OCI-LY3 (cell line): ENCODE measurements at regions not wholly inside any gene's neighbourhood (a gene's known extent, or its start where the extent isn't known, plus 50 kb on each side); places are given as distances from the start of the nearest gene placed in this dataset.
"Not testable (repeated sequence)": the region's sequence is repeated elsewhere in the genome, so short reads cannot be mapped to it uniquely, and the experiment has no call there.

Source experiments
- H2AFZ ChIP-seq: fragments of 200-600, 300-600 bp; shearing (Covaris generic); 2 replicates; pipeline ENCODE4 v1.6.0; 2014; ENCODE audit warnings: antibody characterized with exemption, low read depth, low read length
- H3K27ac ChIP-seq: fragments of 200-600, 300-600 bp; sonication (generic); 2 replicates; pipeline ENCODE4 v1.5.1; 2014; ENCODE audit warnings: mild to moderate bottlenecking, low read length, moderate library complexity, mixed read lengths
- H3K27me3 ChIP-seq: fragments of 200-600, 300-600 bp; sonication (generic); 2 replicates; pipeline ENCODE4 v1.6.1; 2014; ENCODE audit warnings: low read depth, low read length, mixed read lengths
- H3K36me3 ChIP-seq: fragments of 200-600, 300-600 bp; sonication (generic); replicated peaks from 2 replicates; pipeline ENCODE3; 2014; ENCODE audit warnings: low read depth, low read length, mixed read lengths
- H3K4me1 ChIP-seq: fragments of 300-600, 200-600 bp; sonication (generic); 2 replicates; pipeline ENCODE4 v1.6.1; 2014; ENCODE audit warnings: low read length, mixed read lengths
- H3K4me2 ChIP-seq: fragments of 200-600, 300-600 bp; sonication (generic); 2 replicates; pipeline ENCODE4 v1.6.1; 2014; ENCODE audit warnings: low read length, mixed read lengths
- H3K4me3 ChIP-seq: fragments of 300-600, 200-600 bp; sonication (generic); 2 replicates; pipeline ENCODE4 v1.5.1; 2014; ENCODE audit warnings: antibody characterized with exemption, mild to moderate bottlenecking, low read length, moderate library complexity
- H3K79me2 ChIP-seq: fragments of 300-600, 200-600 bp; shearing (Covaris generic); 2 replicates; pipeline ENCODE4 v1.6.1; 2014; ENCODE audit warnings: mild to moderate bottlenecking, low read length, mixed read lengths
- H3K9ac ChIP-seq: fragments of 300-600, 200-600 bp; shearing (Covaris generic); 2 replicates; pipeline ENCODE4 v1.6.0; 2014; ENCODE audit warnings: mild to moderate bottlenecking, low read length, moderate library complexity
- H3K9me3 ChIP-seq: fragments of 200-600, 300-600 bp; shearing (Covaris generic); 2 replicates; pipeline ENCODE4 v1.6.1; 2014; ENCODE audit warnings: low read length, mixed read lengths; ENCODE audit not compliant: insufficient read depth
- H4K20me1 ChIP-seq: fragments of 200-600, 300-600 bp; sonication (generic); 2 replicates; pipeline ENCODE4 v1.6.1; 2016; ENCODE audit warnings: low read length, mixed read lengths; ENCODE audit not compliant: insufficient read depth
- CTCF ChIP-seq: fragments of 200-600, 300-600 bp; sonication (generic); IDR thresholded peaks from 2 replicates; pipeline ENCODE4 v1.5.1; 2014; ENCODE audit warnings: antibody characterized with exemption, low read length, low read depth
- EZH2phosphoT487 ChIP-seq: fragments of 200-600 bp; shearing (Covaris generic); IDR thresholded peaks from 2 replicates; pipeline ENCODE4 v1.6.1; 2018; ENCODE audit warnings: antibody characterized with exemption, mixed run types, low read depth

GRCh38 chr2:176795823-176796222 is 416.8 kb upstream of the HNRNPA3 start:
- Histone ChIP-seq H3K9me3 (no peaks in the 10 kb centered on the region), H3K4me2 (no peak overlapping the region), H3K9ac (no peak overlapping the region), H3K27ac (no peak overlapping the region), H3K4me1 (no peaks in the 10 kb centered on the region), H3K4me3 (no peak overlapping the region), H3K79me2 (no peaks in the 10 kb centered on the region), H3K27me3 (no peaks in the 10 kb centered on the region), H4K20me1 (no peaks in the 10 kb centered on the region), H2AFZ (no peak overlapping the region), H3K36me3 (no peaks in the 10 kb centered on the region)
- no peak for TF ChIP-seq CTCF
- no peak for TF ChIP-seq EZH2phosphoT487

DNA sequence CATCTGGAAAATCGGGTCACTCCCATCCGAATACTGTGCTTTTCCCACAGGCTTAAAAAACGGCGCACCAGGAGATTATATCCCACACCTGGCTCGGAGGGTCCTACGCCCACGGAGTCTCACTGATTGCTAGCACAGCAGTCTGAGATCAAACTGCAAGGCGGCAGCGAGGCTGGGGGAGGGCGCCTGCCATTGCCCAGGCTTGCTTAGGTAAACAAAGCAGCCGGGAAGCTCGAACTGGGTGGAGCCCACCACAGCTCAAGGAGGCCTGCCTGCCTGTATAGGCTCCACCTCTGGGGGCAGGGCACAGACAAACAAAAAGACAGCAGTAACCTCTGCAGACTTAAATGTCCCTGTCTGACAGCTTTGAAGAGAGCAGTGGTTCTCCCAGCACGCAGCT is 415.9 kb upstream of the HNRNPA3 start:
- H3K79me2 ChIP-seq, H2AFZ ChIP-seq, H3K9ac ChIP-seq, H4K20me1 ChIP-seq, H3K36me3 ChIP-seq, H3K27me3 ChIP-seq, H3K27ac ChIP-seq, H3K9me3 ChIP-seq, H3K4me3 ChIP-seq, H3K4me2 ChIP-seq, H3K4me1 ChIP-seq: not testable (repeated sequence)

GRCh38 chr2:176804392-176804791 is 408.2 kb upstream of the HNRNPA3 start:
- no peaks in the 10 kb centered on the region for H3K79me2 ChIP-seq
- no peaks in the 10 kb centered on the region for H3K9me3 ChIP-seq
- H3K27ac ChIP-seq, result no peak overlapping the region
- no peak overlapping the region for H2AFZ ChIP-seq
- H3K4me3 ChIP-seq, result no peak overlapping the region
- H3K36me3 ChIP-seq, result no peaks in the 10 kb centered on the region
- no peaks in the 10 kb centered on the region for H3K27me3 ChIP-seq
- H3K4me2 ChIP-seq, result no peak overlapping the region
- H3K4me1 ChIP-seq, result no peaks in the 10 kb centered on the region
- H4K20me1 ChIP-seq, result no peaks in the 10 kb centered on the region
- no peak overlapping the region for H3K9ac ChIP-seq
- no peak for TF ChIP-seq EZH2phosphoT487
- no peak for TF ChIP-seq CTCF

- Histone ChIP-seq H3K4me3 (no peak overlapping the region), H2AFZ (no peak overlapping the region), H3K4me2 (no peak overlapping the region), H3K36me3 (no peaks in the 10 kb centered on the region), H4K20me1 (no peaks in the 10 kb centered on the region), H3K9me3 (no peaks in the 10 kb centered on the region), H3K27me3 (no peaks in the 10 kb centered on the region), H3K9ac (no peak overlapping the region), H3K79me2 (no peaks in the 10 kb centered on the region), H3K4me1 (0 out of 2 replicates have a peak, but pooled peaks cover 2% of the 10 kb centered on the region), H3K27ac (no peak overlapping the region)
- no peak for TF ChIP-seq EZH2phosphoT487
- no peak for TF ChIP-seq CTCF
These were observed 407.2 kb upstream of the HNRNPA3 start for GRCh38 chr2:176805345-176805744.

- H3K79me2 ChIP-seq, result no peaks in the 10 kb centered on the region
- H4K20me1 ChIP-seq, result no peaks in the 10 kb centered on the region
- TF ChIP-seq EZH2phosphoT487 (no peak), CTCF (no peak)
- no peak overlapping the region for H2AFZ ChIP-seq
- H3K36me3 ChIP-seq, result no peaks in the 10 kb centered on the region
- peaks cover 5% of the 10 kb centered on the region; the same call in 1 of the 2 replicates for H3K4me1 ChIP-seq
- no peak overlapping the region for H3K9ac ChIP-seq
- no peaks in the 10 kb centered on the region for H3K9me3 ChIP-seq
- H3K4me3 ChIP-seq, result no peak overlapping the region
- no peak overlapping the region for H3K4me2 ChIP-seq
- H3K27me3 ChIP-seq, result no peaks in the 10 kb centered on the region
- no peak overlapping the region for H3K27ac ChIP-seq
These were observed 400.3 kb upstream of the HNRNPA3 start for GRCh38 chr2:176812246-176812775.
